ENCODE measurements at regions not wholly inside any gene's neighbourhood (a gene's known extent, or its start where the extent isn't known, plus 50 kb on each side); places are given as distances from the start of the nearest gene placed in this dataset.

DNA sequence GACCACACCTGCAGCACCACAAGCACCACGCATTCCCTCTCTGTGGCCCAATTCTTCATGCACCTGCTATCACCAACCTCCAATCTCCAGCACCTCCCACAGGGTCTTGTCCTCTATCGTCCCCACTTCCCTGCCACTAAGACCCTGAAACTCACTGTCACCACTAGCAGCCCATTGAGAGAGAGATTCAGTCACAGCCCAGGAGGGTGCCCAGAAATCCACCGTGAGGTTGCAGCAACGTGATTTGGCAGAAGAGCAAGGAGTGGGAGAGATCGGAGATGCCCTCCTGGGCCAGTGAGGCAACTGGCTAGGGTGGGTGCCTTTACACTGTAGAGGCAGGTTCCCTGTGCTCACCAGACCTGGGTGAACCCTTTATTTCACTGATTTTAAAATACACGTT lies 90.1 kb downstream of the ANKRD60 start:
- no peak for DNase-seq

DNA sequence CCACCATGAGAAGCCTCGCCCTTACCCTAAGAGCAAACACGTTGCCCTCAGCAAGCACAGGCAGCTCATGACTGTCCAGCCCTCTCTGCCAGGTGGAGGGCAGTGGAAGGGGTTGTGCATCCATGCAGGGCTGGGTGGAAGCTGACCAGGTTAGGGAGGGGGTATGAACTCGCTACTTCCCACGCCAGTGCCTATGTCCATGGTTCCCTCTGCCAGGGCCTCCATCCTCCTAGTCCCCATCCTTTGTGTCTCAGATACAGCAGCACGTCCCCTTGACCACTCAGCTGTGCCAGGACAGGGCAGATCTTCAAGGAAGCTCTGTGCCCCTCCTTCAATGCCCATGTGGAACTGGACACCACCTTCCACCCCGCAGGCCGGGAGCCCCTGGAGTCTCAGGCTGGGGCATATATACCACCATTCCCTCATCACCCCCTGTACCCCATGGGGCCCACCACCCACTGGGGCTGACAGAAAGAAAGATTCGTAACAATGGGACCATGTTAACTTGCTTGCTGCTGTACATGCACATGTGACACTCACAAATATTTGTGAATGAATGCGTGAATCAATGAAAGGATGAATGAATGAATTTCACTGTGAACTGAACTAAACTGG lies 90.7 kb downstream of the ANKRD60 start:
- DNase-seq, result no peak

DNA sequence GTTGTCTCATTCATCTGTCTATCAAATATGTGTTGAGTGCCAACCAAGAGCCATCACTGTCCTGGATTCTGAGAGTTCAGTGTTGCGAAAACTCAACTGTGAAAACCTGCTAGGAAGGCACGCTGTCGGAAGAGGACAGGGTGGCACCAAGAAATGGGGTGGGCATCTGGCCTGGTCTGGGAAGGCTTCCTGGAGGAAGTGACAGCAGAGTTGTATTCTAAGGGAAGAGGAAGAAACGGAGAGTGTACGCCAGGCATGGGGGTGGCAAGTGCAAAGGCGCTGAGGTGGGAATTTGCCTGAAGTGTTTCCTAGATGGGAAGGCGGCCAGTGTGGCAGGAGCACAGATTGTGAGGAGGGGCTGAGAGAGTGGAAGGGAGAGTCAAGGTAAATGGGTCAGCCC lies 91.2 kb downstream of the ANKRD60 start:
- DNase-seq, result no peak

DNA sequence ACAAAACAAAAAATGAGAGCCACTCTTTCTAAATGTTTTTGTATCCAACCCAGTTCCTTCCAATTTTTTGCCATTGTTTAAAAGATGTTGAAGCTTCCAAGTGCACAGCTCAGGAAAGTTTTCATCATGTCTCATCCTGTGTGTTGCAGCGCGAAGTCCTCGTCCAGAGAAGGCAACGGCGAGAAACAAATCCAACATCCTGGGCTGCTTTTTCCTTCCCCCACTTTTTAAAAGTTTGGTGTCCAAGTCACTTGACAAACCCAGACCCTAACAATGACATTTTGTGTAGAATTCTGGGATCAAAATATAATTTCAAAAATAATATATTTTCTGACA lies 92.3 kb downstream of the ANKRD60 start:
- DNase-seq, result no peak

DNA sequence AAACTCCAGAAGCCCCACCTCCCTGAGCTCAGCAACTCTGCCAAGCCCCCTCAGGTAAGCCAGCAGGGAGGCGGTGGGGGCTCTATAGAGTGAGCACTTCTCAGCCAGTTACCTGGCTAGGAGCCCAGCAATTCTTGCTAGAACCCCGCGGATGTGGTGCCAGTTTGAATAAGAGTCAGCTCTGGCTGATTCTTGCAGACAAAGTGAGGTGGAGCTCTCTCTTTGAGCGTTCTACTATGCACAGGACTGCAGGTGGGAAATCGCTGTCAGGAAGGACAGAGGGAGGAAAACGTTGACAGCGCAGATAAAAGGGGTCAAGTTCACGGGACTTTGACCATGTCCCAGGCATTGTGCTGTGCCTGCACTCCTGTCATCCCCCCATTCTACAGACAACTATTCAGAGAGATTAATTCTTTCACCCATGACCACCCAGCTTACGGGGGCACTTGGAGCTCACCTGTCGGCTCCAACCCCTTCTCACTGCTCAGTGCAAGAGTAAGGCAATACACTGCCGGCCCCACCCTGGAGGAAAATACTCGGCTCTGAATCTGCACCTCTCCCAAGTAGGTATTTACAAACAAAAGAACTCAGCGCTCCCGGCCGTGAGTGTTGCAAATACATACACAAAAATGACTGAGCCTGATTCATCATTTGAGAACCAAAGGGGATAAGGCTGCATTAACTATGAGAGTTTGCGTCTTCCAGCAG lies 92.9 kb downstream of the ANKRD60 start:
- DNase-seq, result no peak

DNA sequence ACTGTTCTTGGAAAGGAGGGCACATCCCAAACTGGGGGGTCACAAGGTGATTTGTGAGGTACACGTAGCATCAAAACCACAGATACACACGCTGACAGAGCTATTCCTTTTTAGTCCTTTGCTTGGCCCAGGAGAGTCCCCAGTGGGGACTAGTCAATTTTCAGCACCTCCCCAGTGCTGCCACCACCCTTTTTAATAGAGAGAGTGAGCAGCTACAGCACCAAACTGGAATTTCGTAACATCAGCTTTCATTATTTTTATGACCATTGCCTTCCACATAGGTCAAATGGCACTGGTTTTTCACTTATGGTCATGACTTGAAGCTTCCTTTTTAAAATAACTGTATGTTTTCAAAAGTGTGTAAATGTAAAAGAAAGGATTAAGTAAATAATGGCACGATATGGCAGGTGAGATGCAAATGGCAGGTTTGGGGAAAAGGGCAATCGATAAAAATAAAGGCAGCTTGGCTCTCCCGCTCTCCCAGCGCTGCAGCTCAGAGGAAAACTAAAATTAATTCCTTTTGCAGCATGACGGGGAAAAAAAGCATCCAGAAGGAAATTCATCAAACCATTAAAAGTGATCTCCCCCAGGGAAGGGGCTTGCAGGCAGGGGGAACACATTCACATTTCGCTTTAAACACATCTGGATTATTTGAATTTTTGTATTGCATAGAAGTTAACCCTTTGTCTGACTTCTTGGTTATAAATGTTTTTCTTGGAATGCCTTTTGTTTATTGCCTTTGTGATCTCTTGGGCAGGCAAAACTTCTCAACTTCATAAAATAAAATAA lies 95.2 kb downstream of the ANKRD60 start:
- no peak for DNase-seq

DNA sequence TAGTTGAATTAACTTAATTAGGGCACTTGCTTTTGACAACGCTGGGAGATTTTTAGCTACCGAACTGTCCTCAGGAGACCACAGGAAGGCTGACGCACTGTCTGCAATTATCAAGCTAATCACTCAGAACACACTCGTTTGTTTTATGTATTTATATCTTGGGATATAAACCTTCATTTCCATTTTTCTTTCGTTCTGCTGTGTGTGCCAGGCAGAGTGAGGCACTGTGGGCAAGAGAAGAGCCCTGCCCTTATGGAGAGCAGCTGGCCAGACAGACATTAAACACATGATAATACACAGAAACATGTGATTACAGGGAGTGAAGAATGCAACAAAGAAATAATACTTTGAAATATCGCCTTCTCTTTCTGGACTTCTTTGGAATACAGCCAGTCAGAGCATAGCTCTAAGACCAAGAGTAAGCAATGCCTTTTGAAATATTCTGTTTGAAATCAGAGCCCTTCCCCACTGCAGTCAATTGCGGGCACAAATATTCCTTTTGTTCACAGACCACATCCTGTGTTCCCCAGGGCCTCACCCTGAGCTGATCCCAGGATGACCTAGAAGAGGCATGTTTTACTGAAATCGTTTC lies 96.8 kb downstream of the ANKRD60 start:
- DNase-seq, result no peak

DNA sequence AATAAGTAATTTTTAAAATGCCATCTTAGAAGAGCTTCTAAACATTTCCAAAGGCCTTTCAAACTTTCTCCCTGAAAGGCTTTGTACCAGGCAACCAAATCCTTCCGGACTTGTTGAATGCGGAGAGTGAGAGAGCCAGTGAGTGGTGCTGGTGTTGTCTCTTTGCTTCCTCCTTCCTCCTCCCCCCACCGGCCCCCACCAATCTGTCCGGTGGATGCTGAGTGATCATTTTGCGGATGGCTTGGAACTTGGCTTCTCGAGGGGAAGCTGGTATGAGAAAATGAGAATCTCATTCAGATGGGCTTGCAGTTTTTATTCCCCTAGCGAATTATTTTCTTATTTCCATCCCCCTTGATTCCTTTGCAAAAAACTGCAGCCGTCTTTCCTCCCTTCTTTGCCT lies 97.3 kb downstream of the ANKRD60 start:
- no peak for DNase-seq

DNA sequence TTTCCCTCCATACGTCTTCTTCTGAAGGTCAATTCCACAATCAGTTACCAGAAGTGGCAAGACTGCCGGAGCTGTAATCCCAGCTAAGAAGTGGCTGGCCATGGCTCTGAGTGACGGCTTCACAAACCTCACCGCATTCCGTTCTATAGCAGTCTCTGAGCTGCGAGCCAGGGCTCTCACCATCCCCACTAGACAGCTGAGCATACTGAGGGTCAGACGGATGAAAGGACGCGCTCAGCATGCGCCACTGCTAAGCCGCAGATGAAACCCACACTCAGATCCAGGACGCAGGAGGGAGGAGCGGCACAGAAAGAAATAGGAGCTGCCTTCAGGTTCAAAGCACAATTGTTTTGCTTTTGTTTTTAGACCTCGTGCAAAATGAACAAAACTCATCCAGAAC lies 97.9 kb downstream of the ANKRD60 start:
- DNase-seq, result no peak

DNA sequence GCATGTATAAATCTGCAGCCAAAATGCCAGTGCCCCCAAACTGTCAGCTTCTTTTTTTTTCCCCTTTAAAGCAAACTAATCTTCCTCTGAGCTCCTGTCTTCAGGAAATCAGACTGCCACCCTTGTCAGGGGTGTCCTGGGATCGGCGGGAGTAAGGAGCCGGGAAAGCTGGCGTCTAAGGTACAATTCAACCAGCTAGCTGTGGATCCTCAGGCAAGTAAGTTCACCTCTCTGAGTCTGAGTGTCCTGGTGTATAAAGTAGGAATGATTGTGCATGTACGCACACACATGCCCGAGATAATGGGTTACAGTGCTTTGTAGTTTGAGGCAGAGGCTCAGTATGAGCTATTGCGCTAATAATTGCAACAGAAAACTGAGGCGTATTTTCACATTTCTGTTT lies 98.3 kb downstream of the ANKRD60 start:
- DNase-seq, result no peak

DNA sequence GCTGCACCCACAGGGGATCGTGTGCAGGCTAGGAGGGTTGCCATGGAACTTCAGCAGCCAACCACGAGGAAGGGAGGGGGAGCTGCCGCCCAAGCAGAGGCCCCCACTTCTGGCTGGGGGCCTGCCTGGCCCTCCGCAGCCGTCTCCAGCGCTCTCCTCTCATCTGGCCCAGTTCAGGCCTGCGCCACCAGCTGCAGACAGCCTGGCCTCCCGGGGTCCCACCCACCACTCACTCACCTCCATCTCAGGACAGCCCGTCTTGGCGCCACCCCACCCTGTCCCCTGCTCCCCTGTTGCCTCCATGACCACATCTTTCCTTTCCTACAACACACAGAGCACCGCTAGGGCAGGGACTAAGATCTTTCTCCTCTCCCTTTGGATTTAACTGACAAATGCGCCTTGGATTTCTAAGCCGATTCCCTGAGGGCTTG lies 98.7 kb downstream of the ANKRD60 start:
- DNase-seq, result no peak

DNA sequence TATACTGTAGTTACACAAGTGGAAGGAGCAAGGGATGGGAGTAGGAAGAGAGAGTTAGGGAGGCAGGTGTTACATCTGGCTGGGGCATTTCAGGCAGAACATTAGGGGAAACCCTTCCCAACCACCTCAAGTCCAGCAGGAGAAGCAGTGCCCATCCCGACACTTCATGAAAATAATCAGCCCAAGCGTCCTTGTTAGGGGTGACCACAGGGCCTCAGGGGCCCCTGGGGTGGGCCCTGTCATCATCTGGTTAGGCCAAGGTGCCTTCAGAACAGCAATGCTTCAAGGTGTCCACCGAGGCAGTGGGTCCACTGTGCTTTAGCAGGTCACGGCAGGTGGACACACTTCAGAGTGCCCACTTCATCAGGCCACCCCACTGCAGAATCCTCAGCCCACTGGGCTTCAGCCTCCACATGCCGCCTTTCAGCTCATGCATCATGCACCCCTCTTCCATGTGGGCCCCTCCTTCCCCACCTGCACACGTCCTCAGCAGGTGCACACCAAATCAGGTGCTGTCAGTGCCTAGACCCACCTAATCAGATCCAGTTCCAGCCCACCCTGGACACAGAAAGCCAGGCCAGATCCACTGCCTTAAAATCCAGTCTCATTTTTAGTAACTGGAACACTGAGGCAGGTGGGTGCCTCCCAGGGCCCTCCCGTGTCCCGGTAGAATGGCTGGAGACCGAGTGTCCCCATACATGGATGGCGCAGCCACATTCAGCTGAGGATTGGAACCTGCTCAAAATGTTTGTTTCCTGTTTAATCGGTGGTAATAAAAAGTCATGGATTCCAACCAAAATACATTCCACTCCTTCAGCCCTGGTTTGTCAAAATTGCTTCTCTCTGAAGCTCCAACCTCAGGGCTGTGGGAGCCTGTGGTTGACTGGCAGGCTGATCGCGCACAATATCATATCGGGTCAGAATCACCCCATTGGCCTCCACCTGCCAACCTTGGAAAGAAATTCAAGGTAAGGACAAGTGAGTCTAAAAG lies 99.5 kb downstream of the ANKRD60 start:
- DNase-seq, result no peak

DNA sequence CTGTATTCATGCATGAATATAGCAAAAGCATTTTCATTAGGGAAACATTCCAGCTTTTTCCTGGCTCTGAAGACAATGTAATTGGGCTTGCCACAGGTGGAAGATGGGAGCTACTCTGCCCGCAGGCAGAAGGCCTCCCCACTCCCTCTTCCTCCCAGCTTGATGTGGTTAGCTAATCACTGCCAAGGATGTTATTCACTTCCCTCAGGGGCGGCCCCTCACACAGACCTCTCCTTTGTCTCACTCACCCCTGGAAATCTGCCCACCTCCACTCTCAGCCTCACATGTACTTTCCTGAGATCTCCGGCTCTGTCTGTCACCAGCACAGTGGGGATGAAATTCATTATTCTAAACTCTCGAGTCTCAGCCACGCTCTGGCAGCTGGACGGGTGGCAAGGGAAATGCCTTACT lies 100.7 kb downstream of the ANKRD60 start:
- DNase-seq, result no peak

DNA sequence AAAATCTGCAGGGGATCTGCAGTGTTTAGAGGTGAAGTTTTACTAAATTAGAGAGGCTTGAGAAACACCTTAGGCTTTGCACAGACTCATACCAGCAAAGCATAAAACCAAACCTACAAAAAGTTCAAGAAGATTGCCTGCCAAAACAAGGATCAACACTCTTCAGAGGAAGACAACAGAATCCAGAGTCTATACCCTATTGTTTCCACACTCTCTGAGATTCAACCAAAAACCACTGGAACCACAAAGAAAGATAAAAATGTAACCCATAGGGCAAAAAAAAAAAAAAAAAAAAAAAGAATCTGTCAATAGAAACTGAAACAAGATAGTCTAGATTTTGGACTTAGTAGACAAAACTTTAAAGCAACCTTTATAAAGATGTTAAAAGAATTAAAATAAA lies 102.7 kb downstream of the ANKRD60 start:
- DNase-seq, result no peak

DNA sequence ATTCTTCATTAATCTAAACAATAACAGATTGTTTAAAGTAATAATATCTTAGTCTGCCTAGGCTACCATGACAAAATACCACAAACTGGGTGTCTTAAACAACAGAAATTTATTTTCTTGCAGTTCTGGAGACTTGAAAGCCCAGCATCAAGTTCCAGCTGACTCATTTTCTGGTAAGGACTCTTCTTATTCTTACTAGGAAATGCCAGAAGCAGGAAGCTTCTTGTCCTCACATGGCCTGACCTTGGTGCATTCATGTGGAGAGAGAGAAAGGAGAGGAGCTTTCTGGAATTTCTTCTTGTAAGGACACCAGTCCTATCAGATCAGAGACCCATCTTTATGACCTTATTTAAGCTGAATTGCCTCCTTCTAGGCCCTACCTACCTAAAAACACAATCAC lies 110.5 kb downstream of the ANKRD60 start:
- DNase-seq, result no peak

DNA sequence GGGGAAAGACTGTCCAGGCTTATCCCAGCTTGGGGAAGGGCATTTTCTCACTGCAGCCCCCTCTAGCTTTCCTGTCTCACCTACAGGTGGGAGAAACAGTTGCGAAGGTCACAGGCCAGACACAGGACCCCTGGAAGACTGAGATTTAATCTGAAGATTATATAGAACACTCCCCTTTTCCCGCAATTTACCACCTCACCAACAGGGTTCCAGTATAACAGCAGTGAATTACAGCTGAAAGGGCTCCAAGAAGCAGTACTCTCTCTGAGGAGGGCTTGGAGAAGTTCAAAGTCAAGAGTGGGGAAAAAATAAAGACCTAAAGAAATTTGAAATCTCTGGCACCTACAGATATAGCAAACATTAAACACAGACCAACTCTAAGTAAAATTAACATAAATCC lies 111.9 kb downstream of the ANKRD60 start:
- DNase-seq, result peak; percentile 3

DNA sequence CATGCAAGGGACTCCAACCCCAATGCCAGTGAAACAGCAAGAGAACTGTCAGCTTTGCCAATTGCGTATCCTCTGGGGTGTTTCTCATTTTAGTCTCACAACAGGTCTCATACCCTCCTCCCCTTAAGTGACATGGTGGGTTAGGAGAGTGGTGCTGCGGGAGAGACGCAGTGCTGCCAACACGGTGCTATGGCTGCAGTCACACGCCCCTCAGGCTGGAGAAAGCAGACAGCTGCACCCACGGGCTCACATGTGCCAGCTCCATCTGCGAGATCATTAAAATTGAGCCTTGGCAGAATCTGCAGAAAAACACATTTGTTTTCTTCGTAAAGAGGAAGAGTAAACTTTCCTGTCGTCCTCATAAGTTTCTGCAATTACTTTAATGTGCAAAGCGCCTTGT lies 114.7 kb downstream of the ANKRD60 start:
- DNase-seq, result no peak

DNA sequence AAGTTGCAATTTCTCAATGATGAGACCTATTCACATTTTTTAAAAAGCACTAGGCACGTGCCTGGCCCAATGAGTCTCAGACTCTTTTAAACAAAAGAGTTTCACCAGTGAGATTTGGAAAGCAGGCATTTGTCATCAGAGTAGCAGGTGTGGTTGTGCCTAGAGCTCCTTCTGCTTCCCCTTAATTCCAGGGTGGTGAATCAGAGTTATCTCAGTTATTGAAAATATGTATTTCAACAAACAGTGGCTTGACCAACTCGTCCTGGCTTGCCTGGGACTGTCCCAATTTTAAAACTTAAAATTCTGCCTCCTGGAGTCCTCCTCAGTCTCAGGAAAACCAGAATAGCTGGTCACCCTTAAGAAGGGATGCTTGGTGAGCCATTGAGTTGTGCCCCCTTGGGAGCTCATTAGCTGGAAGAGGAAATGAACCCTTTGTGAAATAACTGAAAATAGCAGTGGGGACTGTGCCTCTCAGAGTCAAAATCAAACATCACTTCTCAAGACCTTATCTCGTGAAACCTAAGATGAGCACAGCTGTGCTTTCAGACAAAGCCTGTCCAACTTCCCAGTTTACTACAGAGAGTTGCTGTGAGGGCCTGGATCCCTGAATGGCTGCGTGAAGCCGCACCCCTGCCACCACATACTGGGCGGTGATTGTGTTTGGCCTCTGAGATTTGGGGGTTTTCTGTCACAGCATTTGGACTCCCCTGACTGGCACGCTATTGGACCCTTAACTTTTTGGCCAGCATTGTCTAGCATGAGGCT lies 116.3 kb downstream of the ANKRD60 start:
- DNase-seq, result no peak

DNA sequence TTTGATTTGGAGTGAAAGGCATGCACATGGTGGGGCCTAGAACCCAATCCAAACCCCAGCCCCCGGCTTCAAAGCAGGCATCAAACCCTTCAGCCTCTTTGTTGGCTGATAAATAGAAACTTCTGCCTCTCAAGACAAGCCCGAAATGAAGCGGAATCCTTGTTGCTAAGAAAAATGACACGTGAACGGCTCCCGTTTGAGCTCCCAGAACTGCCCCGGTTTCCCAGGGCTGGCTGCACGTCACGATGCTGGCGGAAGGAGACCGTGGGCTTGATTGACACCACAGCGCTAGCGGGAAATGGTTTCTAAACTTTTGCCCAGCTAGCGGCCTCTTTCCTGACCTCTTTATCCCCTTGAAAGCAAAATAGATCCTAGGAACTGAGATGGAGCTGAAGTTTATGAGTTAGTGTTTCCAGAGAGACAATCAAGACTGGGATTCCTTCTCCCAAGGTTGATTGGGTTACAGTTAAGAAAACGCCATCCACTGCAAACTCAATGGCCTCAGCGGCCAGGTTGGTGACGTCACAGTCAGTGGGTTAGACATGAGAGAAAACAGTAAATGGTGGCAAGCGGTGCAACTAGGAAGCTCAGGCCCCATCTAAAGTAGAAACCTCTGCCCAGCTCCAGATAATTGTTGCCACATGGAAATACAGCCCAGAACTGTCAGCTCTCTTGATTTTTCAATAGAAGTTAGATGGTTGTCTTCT lies 117.0 kb downstream of the ANKRD60 start:
- no peak for DNase-seq

DNA sequence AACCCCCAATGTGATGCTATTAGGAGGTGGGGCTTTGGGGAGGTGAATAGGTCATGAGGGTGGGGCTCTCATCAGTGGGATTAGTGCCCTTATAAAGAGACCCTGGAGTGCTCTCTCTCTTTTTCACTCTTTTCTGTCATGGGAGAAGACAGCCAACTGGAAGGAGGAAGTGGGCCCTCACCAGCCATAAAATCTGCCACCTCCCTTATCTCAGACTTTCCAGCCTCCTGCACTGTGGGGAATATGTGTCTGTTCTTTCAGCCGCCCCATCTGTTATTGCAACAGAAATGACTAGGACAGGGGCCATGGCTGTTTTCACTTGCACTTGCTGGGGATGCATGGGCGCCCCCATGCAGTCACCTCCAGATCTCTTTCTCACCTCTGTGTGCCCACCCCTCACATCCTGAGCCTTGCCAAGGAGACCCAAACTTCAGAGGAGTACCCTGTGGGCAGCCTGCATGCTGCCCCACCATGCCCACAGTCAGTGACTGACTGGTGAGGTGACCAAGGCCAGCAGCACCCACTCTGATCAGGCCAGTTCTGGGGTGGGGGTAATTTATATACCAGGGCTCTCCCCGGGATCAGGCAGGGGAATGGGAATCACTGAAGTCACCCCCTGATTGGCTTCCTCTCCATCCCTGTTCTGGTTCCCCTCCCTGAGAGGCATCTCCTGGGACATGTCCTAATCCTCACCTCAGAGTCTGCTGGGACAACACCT lies 118.4 kb downstream of the ANKRD60 start:
- DNase-seq, result no peak

All from hematopoietic multipotent progenitor cell treated with erythropoietin and hydrocortisone succinate and interleukin-3 and kit ligand, for 6 days (in vitro differentiated cells).